K562 (cell line): ENCODE measurements at regions not wholly inside any gene's neighbourhood (a gene's known extent, or its start where the extent isn't known, plus 50 kb on each side); places are given as distances from the start of the nearest gene placed in this dataset.

Experiments
- ATAC-seq: fragments of 200-7000 bp; cut with Tn5 transposase; 3 replicates; pipeline ENCODE4 v1.9.1; 2020; ENCODE audit warnings: moderate library complexity
- BruUV-seq: library from RNA; stranded (reverse); fragments of 400-500 nt; replicated peaks from 2 replicates; lab custom pipeline; 2021; lab: Mats Ljungman, UMichigan
- CTCF ChIA-PET: fragments of 300-600 bp; formaldehyde crosslinking; extraction: SDS; loops from one replicate; lab custom pipeline; 2021; ENCODE audit warnings: low intra/inter-chr PET ratio; lab: Yijun Ruan, JAX
- POLR2A ChIA-PET: fragments of 300-600, 350-650 bp; sonication (Branson Sonifier 250); formaldehyde crosslinking; extraction: SDS; loops from one replicate; lab custom pipeline; 2021; ENCODE audit warnings: antibody characterized with exemption, inconsistent platforms; lab: Yijun Ruan, JAX
- DNase-seq, 4 experiments: peaks; one replicate each; pipeline versions ENCODE4 v3.0.0 to v3.0.0-alpha.2; 2011 to 2018; ENCODE audit warnings: low spot score in 3 of 4, mixed read lengths in 3 of 4; ENCODE audit errors: extremely low read depth in 1 of 4
- FAIRE-seq: peaks from 2 replicates; lab custom pipeline; 2011; peaks lifted over from hg19 to GRCh38; lab: Jason Lieb, UNC
- H2AFZ ChIP-seq: 2 replicates; pipeline ENCODE4 v1.6.0; 2011; ENCODE audit warnings: low read depth, low read length, control low read depth, inconsistent platforms
- H3K27ac ChIP-seq: fragments of 200-600 bp; 3 replicates; pipeline ENCODE4 v1.8.0; 2011; ENCODE audit warnings: low read depth, mild to moderate bottlenecking, control low read depth, inconsistent platforms, low read length, moderate library complexity, mixed read lengths; ENCODE audit errors: extremely low read depth
- H3K27me3 ChIP-seq, 2 experiments: fragments of 300-600 bp in 1 of 2; 2 replicates in 1 of 2; 3 replicates in 1 of 2; pipeline versions ENCODE4 v1.6.0 to v1.8.0; 2011; ENCODE audit warnings: inconsistent platforms in 2 of 2, low read length in 2 of 2, mild to moderate bottlenecking in 1 of 2, mixed read lengths in 1 of 2, moderate library complexity in 1 of 2; ENCODE audit not compliant: control insufficient read depth in 2 of 2, insufficient read depth in 2 of 2
- H3K36me3 ChIP-seq: fragments of 300-600 bp; 3 replicates; pipeline ENCODE4 v1.8.0; 2011; ENCODE audit warnings: mild to moderate bottlenecking, low read length, inconsistent platforms; ENCODE audit not compliant: control insufficient read depth, insufficient read depth
- H3K4me1 ChIP-seq, 2 experiments: fragments of 200-600 bp in 1 of 2; replicated peaks in 1 of 2; 2 replicates in 1 of 2; 3 replicates in 1 of 2; pipeline versions ENCODE4 v1.5.1 to v1.8.0; 2011; ENCODE audit warnings: inconsistent platforms in 2 of 2, low read length in 2 of 2, mild to moderate bottlenecking in 1 of 2, mixed read lengths in 1 of 2, moderate library complexity in 1 of 2; ENCODE audit not compliant: control insufficient read depth in 2 of 2, insufficient read depth in 2 of 2
- H3K4me2 ChIP-seq: 2 replicates; pipeline ENCODE4 v1.6.1; 2011; ENCODE audit warnings: low read length, control low read depth, inconsistent platforms, mixed read lengths; ENCODE audit not compliant: insufficient read depth
- H3K4me3 ChIP-seq: fragments of 200-600 bp; sonication (generic), shearing (Covaris generic); 2 replicates; pipeline ENCODE4 v1.5.1; 2016; ENCODE audit warnings: control low read depth, inconsistent platforms
- H3K79me2 ChIP-seq: fragments of 200-600 bp; 3 replicates; pipeline ENCODE4 v1.8.0; 2011; ENCODE audit warnings: low read length, inconsistent platforms; ENCODE audit not compliant: control insufficient read depth, insufficient read depth
- H3K9ac ChIP-seq, 2 experiments: 2 replicates each; pipeline versions ENCODE4 v1.6.0 to v1.6.1; 2011; ENCODE audit warnings: low read depth in 2 of 2, low read length in 2 of 2, control low read depth in 1 of 2, inconsistent platforms in 1 of 2, mild to moderate bottlenecking in 1 of 2, mixed read lengths in 1 of 2; ENCODE audit not compliant: insufficient read depth in 1 of 2
- H3K9me1 ChIP-seq: one replicate; pipeline ENCODE4 v1.6.0; 2011; ENCODE audit warnings: inconsistent platforms, mild to moderate bottlenecking, low read length, moderate library complexity; ENCODE audit not compliant: control insufficient read depth, insufficient read depth
- H3K9me3 ChIP-seq: replicated peaks from 2 replicates; pipeline ENCODE4 v1.5.1; 2011; ENCODE audit warnings: low read depth, low read length, inconsistent platforms; ENCODE audit not compliant: control insufficient read depth, insufficient read depth
- H4K20me1 ChIP-seq: replicated peaks from 2 replicates; pipeline ENCODE4 v1.6.1; 2011; ENCODE audit warnings: low read length, inconsistent platforms, mixed read lengths; ENCODE audit not compliant: control insufficient read depth, insufficient read depth
- GABPB1 ChIP-seq: sonication (generic); formaldehyde crosslinking; IDR thresholded peaks from 2 replicates; pipeline ENCODE4 v1.8.0; 2022; ENCODE audit warnings: mild to moderate bottlenecking, missing genetic modification reagents
- WGBS: fragments of 100-300 bp; shearing (Covaris generic); methylation state at CpG from one replicate; pipeline ENCODE4 v1.1.6; 2016; ENCODE audit warnings: low coverage, mixed read lengths; ENCODE audit not compliant: insufficient coverage; ENCODE audit errors: missing lambda C conversion rate; 5-methylcytosine and 5-hydroxymethylcytosine counted together
- in situ Hi-C: fragments of 300-500 bp; cut with MboI; formaldehyde crosslinking; loops from 4 replicates; pipeline ENCODE4 v1.15.0; 2018; ENCODE audit warnings: inconsistent platforms, mixed read lengths
- intact Hi-C: fragments of 100-400 bp; cut with micrococcal nuclease; formaldehyde crosslinking; loops from 2 replicates; pipeline ENCODE4 v1.14.2; 2022
- TF ChIP-seq, protein P1 (sequence below), 2 experiments: fragments of 450-650 bp; conservative IDR thresholded peaks; 2 replicates each; pipeline ENCODE4 v1.6.1; 2017; ENCODE audit warnings: mild to moderate bottlenecking in 2 of 2, moderate library complexity in 2 of 2
- TF ChIP-seq, protein P2 (sequence below), 2 experiments: fragments of 450-650 bp; IDR thresholded peaks; 2 replicates each; pipeline ENCODE4 v1.6.1; 2018; ENCODE audit warnings: mild to moderate bottlenecking in 2 of 2, low read depth in 1 of 2; ENCODE audit not compliant: partially characterized antibody in 2 of 2
- TF ChIP-seq, protein P3 (sequence below): fragments of 450-650 bp; IDR thresholded peaks from 2 replicates; pipeline ENCODE4 v1.6.1; 2016; ENCODE audit warnings: low read depth, mild to moderate bottlenecking, moderate library complexity

DNA sequence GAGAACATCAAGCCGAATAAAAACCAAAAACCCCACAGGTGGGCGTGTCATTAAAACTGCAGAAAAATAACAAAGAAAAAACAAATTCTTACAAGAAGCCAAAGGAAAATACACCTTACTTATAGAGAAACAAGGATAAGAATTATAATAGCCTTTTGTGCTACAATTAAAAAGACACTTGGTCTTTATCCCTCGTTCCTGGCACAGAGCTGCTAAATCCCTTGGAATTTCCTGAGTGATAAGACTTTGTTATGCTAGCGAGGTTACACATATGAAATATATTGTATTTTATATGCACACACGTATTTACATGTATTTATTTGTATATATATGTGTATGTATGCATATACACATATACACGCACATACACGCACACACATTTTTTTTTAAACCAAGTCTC, 325.3 kb upstream of the TFPI start:
- intact Hi-C loops, result no loop called here
- DNase-seq (no peak), FAIRE-seq (no peak), ATAC-seq (no peak)
- Histone ChIP-seq H3K9me3 (no peaks in the 10 kb centered on the region), H3K27me3 (no peaks in the 10 kb centered on the region), H3K9me1 (no peaks in the 10 kb centered on the region), H3K9ac (no peak overlapping the region), H2AFZ (no peak overlapping the region), H3K79me2 (no peaks in the 10 kb centered on the region), H3K4me1 (no peaks in the 10 kb centered on the region), H3K36me3 (no peaks in the 10 kb centered on the region), H3K27ac (no peak overlapping the region), H3K4me2 (no peak overlapping the region), H4K20me1 (no peaks in the 10 kb centered on the region), H3K4me3 (no peak overlapping the region)
- CTCF ChIA-PET, result no interaction called here
- no TSS peak for BruUV-seq
- 0% methylated on average over 7 of the region's 7 CpGs for WGBS
- in situ Hi-C loops, result no loop called here
- no peak for TF ChIP-seq GABPB1 (CRISPR knock-in tag)
- TF ChIP-seq, protein P1, sequence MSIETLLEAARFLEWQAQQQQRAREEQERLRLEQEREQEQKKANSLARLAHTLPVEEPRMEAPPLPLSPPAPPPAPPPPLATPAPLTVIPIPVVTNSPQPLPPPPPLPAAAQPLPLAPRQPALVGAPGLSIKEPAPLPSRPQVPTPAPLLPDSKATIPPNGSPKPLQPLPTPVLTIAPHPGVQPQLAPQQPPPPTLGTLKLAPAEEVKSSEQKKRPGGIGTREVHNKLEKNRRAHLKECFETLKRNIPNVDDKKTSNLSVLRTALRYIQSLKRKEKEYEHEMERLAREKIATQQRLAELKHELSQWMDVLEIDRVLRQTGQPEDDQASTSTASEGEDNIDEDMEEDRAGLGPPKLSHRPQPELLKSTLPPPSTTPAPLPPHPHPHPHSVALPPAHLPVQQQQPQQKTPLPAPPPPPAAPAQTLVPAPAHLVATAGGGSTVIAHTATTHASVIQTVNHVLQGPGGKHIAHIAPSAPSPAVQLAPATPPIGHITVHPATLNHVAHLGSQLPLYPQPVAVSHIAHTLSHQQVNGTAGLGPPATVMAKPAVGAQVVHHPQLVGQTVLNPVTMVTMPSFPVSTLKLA (conservative IDR thresholded peaks at IDR 0.05), result no peak
- TF ChIP-seq, protein P2, sequence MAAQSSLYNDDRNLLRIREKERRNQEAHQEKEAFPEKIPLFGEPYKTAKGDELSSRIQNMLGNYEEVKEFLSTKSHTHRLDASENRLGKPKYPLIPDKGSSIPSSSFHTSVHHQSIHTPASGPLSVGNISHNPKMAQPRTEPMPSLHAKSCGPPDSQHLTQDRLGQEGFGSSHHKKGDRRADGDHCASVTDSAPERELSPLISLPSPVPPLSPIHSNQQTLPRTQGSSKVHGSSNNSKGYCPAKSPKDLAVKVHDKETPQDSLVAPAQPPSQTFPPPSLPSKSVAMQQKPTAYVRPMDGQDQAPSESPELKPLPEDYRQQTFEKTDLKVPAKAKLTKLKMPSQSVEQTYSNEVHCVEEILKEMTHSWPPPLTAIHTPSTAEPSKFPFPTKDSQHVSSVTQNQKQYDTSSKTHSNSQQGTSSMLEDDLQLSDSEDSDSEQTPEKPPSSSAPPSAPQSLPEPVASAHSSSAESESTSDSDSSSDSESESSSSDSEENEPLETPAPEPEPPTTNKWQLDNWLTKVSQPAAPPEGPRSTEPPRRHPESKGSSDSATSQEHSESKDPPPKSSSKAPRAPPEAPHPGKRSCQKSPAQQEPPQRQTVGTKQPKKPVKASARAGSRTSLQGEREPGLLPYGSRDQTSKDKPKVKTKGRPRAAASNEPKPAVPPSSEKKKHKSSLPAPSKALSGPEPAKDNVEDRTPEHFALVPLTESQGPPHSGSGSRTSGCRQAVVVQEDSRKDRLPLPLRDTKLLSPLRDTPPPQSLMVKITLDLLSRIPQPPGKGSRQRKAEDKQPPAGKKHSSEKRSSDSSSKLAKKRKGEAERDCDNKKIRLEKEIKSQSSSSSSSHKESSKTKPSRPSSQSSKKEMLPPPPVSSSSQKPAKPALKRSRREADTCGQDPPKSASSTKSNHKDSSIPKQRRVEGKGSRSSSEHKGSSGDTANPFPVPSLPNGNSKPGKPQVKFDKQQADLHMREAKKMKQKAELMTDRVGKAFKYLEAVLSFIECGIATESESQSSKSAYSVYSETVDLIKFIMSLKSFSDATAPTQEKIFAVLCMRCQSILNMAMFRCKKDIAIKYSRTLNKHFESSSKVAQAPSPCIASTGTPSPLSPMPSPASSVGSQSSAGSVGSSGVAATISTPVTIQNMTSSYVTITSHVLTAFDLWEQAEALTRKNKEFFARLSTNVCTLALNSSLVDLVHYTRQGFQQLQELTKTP (IDR thresholded peaks at IDR 0.05; ENCODE audit: low read depth in 1 of 2, partially characterized antibody in 2 of 2), result no peak
- TF ChIP-seq, protein P3, sequence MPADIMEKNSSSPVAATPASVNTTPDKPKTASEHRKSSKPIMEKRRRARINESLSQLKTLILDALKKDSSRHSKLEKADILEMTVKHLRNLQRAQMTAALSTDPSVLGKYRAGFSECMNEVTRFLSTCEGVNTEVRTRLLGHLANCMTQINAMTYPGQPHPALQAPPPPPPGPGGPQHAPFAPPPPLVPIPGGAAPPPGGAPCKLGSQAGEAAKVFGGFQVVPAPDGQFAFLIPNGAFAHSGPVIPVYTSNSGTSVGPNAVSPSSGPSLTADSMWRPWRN, result no peak
- POLR2A ChIA-PET, result interaction anchor here (1.7 kb wide), 1 partner anchor 11 kb away, joined by 4 read pairs; no protein-coding TSS in a partner anchor
